Keratinocyte (primary cell): ENCODE measurements at regions not wholly inside any gene's neighbourhood (a gene's known extent, or its start where the extent isn't known, plus 50 kb on each side); places are given as distances from the start of the nearest gene placed in this dataset.

ENCODE experiments used
- DNase-seq: peaks from one replicate; pipeline ENCODE4 v3.0.0-alpha.2; 2011; ENCODE audit warnings: low read depth, missing footprints, low spot score
- FAIRE-seq: peaks from 2 replicates; lab custom pipeline; 2011; peaks lifted over from hg19 to GRCh38; lab: Jason Lieb, UNC
- H2AFZ ChIP-seq: 2 replicates; pipeline ENCODE4 v1.6.0; 2012; ENCODE audit warnings: low read length, control low read depth, inconsistent platforms; ENCODE audit not compliant: control insufficient read depth
- H3K27ac ChIP-seq: 2 replicates; pipeline ENCODE4 v1.5.1; 2011; ENCODE audit warnings: low read length; ENCODE audit not compliant: control insufficient read depth, insufficient read depth
- H3K27me3 ChIP-seq: 3 replicates; pipeline ENCODE4 v1.6.0; 2011; ENCODE audit warnings: low read length; ENCODE audit not compliant: control insufficient read depth, insufficient read depth; ENCODE audit errors: extremely low read depth
- H3K36me3 ChIP-seq, 2 experiments: 2 replicates in 1 of 2; 3 replicates in 1 of 2; pipeline ENCODE4 v1.5.1; 2011; ENCODE audit warnings: low read length in 2 of 2, mild to moderate bottlenecking in 1 of 2; ENCODE audit not compliant: control insufficient read depth in 2 of 2, insufficient read depth in 2 of 2; ENCODE audit errors: extremely low read depth in 1 of 2
- H3K4me1 ChIP-seq: 3 replicates; pipeline ENCODE4 v1.5.1; 2011; ENCODE audit warnings: low read length; ENCODE audit not compliant: control insufficient read depth, insufficient read depth; ENCODE audit errors: extremely low read depth
- H3K4me2 ChIP-seq: 3 replicates; pipeline ENCODE4 v1.6.0; 2011; ENCODE audit warnings: low read depth, low read length; ENCODE audit not compliant: control insufficient read depth, insufficient read depth; ENCODE audit errors: extremely low read depth
- H3K4me3 ChIP-seq, 3 experiments: fragments of 200-600 bp in 1 of 3; sonication (generic) in 1 of 3; 2 replicates in 2 of 3; 3 replicates in 1 of 3; pipeline ENCODE4 v1.5.1; 2011 to 2016; ENCODE audit warnings: low read length in 3 of 3, mild to moderate bottlenecking in 3 of 3, control low read depth in 2 of 3, inconsistent platforms in 1 of 3, low read depth in 1 of 3, mixed read lengths in 1 of 3, mixed run types in 1 of 3, moderate library complexity in 1 of 3; ENCODE audit not compliant: control insufficient read depth in 2 of 3, insufficient read depth in 2 of 3; ENCODE audit errors: extremely low read depth in 1 of 3
- H3K79me2 ChIP-seq: 2 replicates; pipeline ENCODE4 v1.6.0; 2012; ENCODE audit warnings: low read length; ENCODE audit not compliant: control insufficient read depth, insufficient read depth
- H3K9ac ChIP-seq: 3 replicates; pipeline ENCODE4 v1.6.0; 2011; ENCODE audit warnings: low read length; ENCODE audit not compliant: control insufficient read depth, insufficient read depth; ENCODE audit errors: extremely low read depth
- H3K9me1 ChIP-seq: 3 replicates; pipeline ENCODE4 v1.6.0; 2011; ENCODE audit warnings: low read length; ENCODE audit not compliant: control insufficient read depth, insufficient read depth; ENCODE audit errors: extremely low read depth
- H3K9me3 ChIP-seq: 2 replicates; pipeline ENCODE4 v1.5.1; 2012; ENCODE audit warnings: low read depth, low read length; ENCODE audit not compliant: control insufficient read depth
- H4K20me1 ChIP-seq: 3 replicates; pipeline ENCODE4 v1.6.0; 2011; ENCODE audit warnings: low read length; ENCODE audit not compliant: control insufficient read depth, insufficient read depth; ENCODE audit errors: extremely low read depth
- CTCF ChIP-seq, 3 experiments: IDR thresholded peaks in 1 of 3; conservative IDR thresholded peaks in 1 of 3; optimal IDR thresholded peaks in 1 of 3; 2 replicates in 2 of 3; 3 replicates in 1 of 3; pipeline versions ENCODE3 to v1.5.1; 2011; ENCODE audit warnings: low read length in 3 of 3, mild to moderate bottlenecking in 3 of 3, moderate library complexity in 2 of 3, control low read depth in 1 of 3, inconsistent platforms in 1 of 3; ENCODE audit not compliant: insufficient read depth in 2 of 3; ENCODE audit errors: extremely low read depth in 1 of 3
- EZH2 ChIP-seq: IDR thresholded peaks from one replicate; pipeline ENCODE4 v1.6.1; 2012; ENCODE audit warnings: inconsistent platforms, mild to moderate bottlenecking, low read length, moderate library complexity
- dilution Hi-C: fragments of 300-500 bp; cut with MboI; formaldehyde crosslinking; loops from one replicate; pipeline ENCODE4 v1.7.0; 2020; ENCODE audit warnings: low sequenced_read_pairs; ENCODE audit not compliant: extremely low pct_ligation_motif_present

- no peaks in the 10 kb centered on the region for H3K36me3 ChIP-seq
- peak overlapping the region; percentile 21 for H2AFZ ChIP-seq
- H3K9me1 ChIP-seq, result no peaks in the 10 kb centered on the region
- FAIRE-seq, result no peak
- H3K27me3 ChIP-seq, result no peaks in the 10 kb centered on the region
- no peak overlapping the region for H3K4me3 ChIP-seq
- no peaks in the 10 kb centered on the region for H3K9me3 ChIP-seq
- no peaks in the 10 kb centered on the region for H4K20me1 ChIP-seq
- H3K9ac ChIP-seq, result no peak overlapping the region
- TF ChIP-seq EZH2 (no peak), CTCF (optimal IDR thresholded peaks at IDR 0.05 in 1 of 3, IDR thresholded peaks at IDR 0.05 in 1 of 3, conservative IDR thresholded peaks at IDR 0.05 in 1 of 3; ENCODE audit: extremely low read depth in 1 of 3, insufficient read depth in 2 of 3, low read length in 3 of 3) (no peak)
- H3K27ac ChIP-seq, result no peak overlapping the region
- H3K4me1 ChIP-seq, result no peaks in the 10 kb centered on the region
- H3K79me2 ChIP-seq, result no peaks in the 10 kb centered on the region
- dilution Hi-C loops, result no loop called here
- no peak overlapping the region for H3K4me2 ChIP-seq
- DNase-seq, result no peak
Observed at GRCh38 chr6:8658416-8658815, 223.1 kb upstream of the SLC35B3 start.

DNA sequence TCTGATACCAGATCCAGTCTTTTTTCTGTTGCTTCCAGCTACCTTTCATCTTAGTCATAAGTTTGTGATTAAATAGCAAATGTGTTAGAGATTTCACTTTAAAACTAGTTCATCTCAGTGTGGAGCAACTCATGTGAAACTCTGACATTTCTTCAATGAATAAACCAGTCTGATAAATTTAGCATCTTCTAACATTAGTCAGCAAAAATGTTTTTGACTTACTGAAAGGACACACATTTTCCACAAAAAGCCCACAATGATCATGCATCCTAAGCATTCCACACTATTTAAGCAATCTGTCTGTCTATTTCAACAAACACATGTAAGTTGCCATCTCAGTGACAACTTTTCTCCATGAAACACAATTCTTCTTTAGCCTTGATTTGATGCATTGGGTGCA is 222.2 kb upstream of the SLC35B3 start:
- DNase-seq (no peak), FAIRE-seq (no peak)
- Histone ChIP-seq H4K20me1 (no peaks in the 10 kb centered on the region), H3K9me1 (no peaks in the 10 kb centered on the region), H3K27ac (no peak overlapping the region), H3K4me1 (no peaks in the 10 kb centered on the region), H3K9ac (no peak overlapping the region), H2AFZ (no peak overlapping the region), H3K4me3 (no peak overlapping the region), H3K36me3 (no peaks in the 10 kb centered on the region), H3K9me3 (no peaks in the 10 kb centered on the region), H3K79me2 (no peaks in the 10 kb centered on the region), H3K27me3 (no peaks in the 10 kb centered on the region), H3K4me2 (no peak overlapping the region)
- dilution Hi-C loops, result no loop called here
- TF ChIP-seq CTCF (optimal IDR thresholded peaks at IDR 0.05 in 1 of 3, IDR thresholded peaks at IDR 0.05 in 1 of 3, conservative IDR thresholded peaks at IDR 0.05 in 1 of 3; ENCODE audit: extremely low read depth in 1 of 3, insufficient read depth in 2 of 3, low read length in 3 of 3) (no peak), EZH2 (no peak)
